ENCODE measurements at regions not wholly inside any gene's neighbourhood (a gene's known extent, or its start where the extent isn't known, plus 50 kb on each side); places are given as distances from the start of the nearest gene placed in this dataset.

- TF ChIP-seq POLR2A (IDR thresholded peaks at IDR 0.05) (no peak), CTCF (IDR thresholded peaks at IDR 0.05) (no peak), EP300 (IDR thresholded peaks at IDR 0.05) (no peak)
These were observed 272.8 kb upstream of the DAAM1 start for GRCh38 chr14:58915646-58916045.
